ENCODE measurements at regions not wholly inside any gene's neighbourhood (a gene's known extent, or its start where the extent isn't known, plus 50 kb on each side); places are given as distances from the start of the nearest gene placed in this dataset.

GRCh38 chr13:105037110-105037509 lies 1498.4 kb downstream of the EFNB2 start:
- H3K27me3 ChIP-seq (replicated peaks) = no peaks in the 10 kb centered on the region
- no peak overlapping the region for H3K4me3 ChIP-seq (ENCODE audit: low read depth, low read length)
- in situ Hi-C loops (cut with HindIII; ENCODE audit: low pct_ligation_motif_present, low sequenced_read_pairs) = no loop called here
- peak; percentile 67 for DNase-seq
- no peak for TF ChIP-seq CTCF (IDR thresholded peaks at IDR 0.05; ENCODE audit: low read depth, low read length, missing control alignments)
- no peaks in the 10 kb centered on the region for H3K36me3 ChIP-seq (replicated peaks)
- H3K27ac ChIP-seq = no peak overlapping the region

- H3K4me3 ChIP-seq (ENCODE audit: low read depth, low read length) = no peak overlapping the region
- H3K27ac ChIP-seq = no peak overlapping the region
- in situ Hi-C loops (cut with HindIII; ENCODE audit: low pct_ligation_motif_present, low sequenced_read_pairs) = no loop called here
- no peak for TF ChIP-seq CTCF (IDR thresholded peaks at IDR 0.05; ENCODE audit: low read depth, low read length, missing control alignments)
- no peak for DNase-seq
- H3K27me3 ChIP-seq (replicated peaks) = no peaks in the 10 kb centered on the region
- no peaks in the 10 kb centered on the region for H3K36me3 ChIP-seq (replicated peaks)
These were observed 1500.4 kb downstream of the EFNB2 start for GRCh38 chr13:105035092-105035491.

GRCh38 chr13:105033999-105034398 lies 1501.5 kb downstream of the EFNB2 start:
- DNase-seq = no peak
- Histone ChIP-seq H3K27me3 (replicated peaks) (no peaks in the 10 kb centered on the region), H3K36me3 (replicated peaks) (no peaks in the 10 kb centered on the region), H3K27ac (no peak overlapping the region), H3K4me3 (ENCODE audit: low read depth, low read length) (no peak overlapping the region)
- no peak for TF ChIP-seq CTCF (IDR thresholded peaks at IDR 0.05; ENCODE audit: low read depth, low read length, missing control alignments)
- in situ Hi-C loops (cut with HindIII; ENCODE audit: low pct_ligation_motif_present, low sequenced_read_pairs) = no loop called here

GRCh38 chr13:105031306-105031705 lies 1504.2 kb downstream of the EFNB2 start:
- in situ Hi-C loops (cut with HindIII; ENCODE audit: low pct_ligation_motif_present, low sequenced_read_pairs) = no loop called here
- no peak overlapping the region for H3K4me3 ChIP-seq (ENCODE audit: low read depth, low read length)
- H3K27me3 ChIP-seq (replicated peaks) = no peaks in the 10 kb centered on the region
- TF ChIP-seq CTCF (IDR thresholded peaks at IDR 0.05; ENCODE audit: low read depth, low read length, missing control alignments) = no peak
- no peak for DNase-seq
- H3K36me3 ChIP-seq (replicated peaks) = no peaks in the 10 kb centered on the region
- no peak overlapping the region for H3K27ac ChIP-seq

GRCh38 chr13:105030851-105031250 lies 1504.6 kb downstream of the EFNB2 start:
- no peaks in the 10 kb centered on the region for H3K27me3 ChIP-seq (replicated peaks)
- H3K27ac ChIP-seq = no peak overlapping the region
- TF ChIP-seq CTCF (IDR thresholded peaks at IDR 0.05; ENCODE audit: low read depth, low read length, missing control alignments) = no peak
- no peak overlapping the region for H3K4me3 ChIP-seq (ENCODE audit: low read depth, low read length)
- in situ Hi-C loops (cut with HindIII; ENCODE audit: low pct_ligation_motif_present, low sequenced_read_pairs) = no loop called here
- H3K36me3 ChIP-seq (replicated peaks) = no peaks in the 10 kb centered on the region
- no peak for DNase-seq

GRCh38 chr13:105019073-105019472 lies 1516.4 kb downstream of the EFNB2 start:
- no peak for DNase-seq
- no peaks in the 10 kb centered on the region for H3K36me3 ChIP-seq (replicated peaks)
- no peaks in the 10 kb centered on the region for H3K27me3 ChIP-seq (replicated peaks)
- in situ Hi-C loops (cut with HindIII; ENCODE audit: low pct_ligation_motif_present, low sequenced_read_pairs) = no loop called here
- no peak overlapping the region for H3K4me3 ChIP-seq (ENCODE audit: low read depth, low read length)
- TF ChIP-seq CTCF (IDR thresholded peaks at IDR 0.05; ENCODE audit: low read depth, low read length, missing control alignments) = no peak
- no peak overlapping the region for H3K27ac ChIP-seq

All from brain microvascular endothelial cell (primary cell).